ENCODE measurements at regions not wholly inside any gene's neighbourhood (a gene's known extent, or its start where the extent isn't known, plus 50 kb on each side); places are given as distances from the start of the nearest gene placed in this dataset.

DNA sequence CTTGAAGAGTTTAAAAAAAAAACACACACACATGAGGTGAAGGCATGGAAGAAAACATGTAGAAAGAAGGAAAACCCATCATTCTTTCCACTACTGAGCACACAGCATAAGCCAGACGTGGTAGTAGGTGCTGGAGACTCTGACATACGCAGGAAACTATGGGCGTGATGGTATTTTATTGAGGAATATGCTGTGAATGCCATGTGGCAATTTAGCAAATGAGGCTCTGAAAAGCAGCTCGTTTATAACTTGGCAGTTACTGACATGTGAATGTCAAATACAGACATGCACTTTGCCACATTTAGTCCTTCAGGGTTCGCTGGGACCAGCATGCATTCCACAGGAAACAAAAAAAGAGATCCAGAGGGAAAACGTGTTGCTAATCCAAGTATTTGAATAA lies 74.3 kb upstream of the IFNAR2 start:
- TF ChIP-seq POLR2AphosphoS5 (IDR thresholded peaks at IDR 0.05) (no peak), POLR2A (IDR thresholded peaks at IDR 0.05) (no peak)
- TF ChIP-seq, protein P1, sequence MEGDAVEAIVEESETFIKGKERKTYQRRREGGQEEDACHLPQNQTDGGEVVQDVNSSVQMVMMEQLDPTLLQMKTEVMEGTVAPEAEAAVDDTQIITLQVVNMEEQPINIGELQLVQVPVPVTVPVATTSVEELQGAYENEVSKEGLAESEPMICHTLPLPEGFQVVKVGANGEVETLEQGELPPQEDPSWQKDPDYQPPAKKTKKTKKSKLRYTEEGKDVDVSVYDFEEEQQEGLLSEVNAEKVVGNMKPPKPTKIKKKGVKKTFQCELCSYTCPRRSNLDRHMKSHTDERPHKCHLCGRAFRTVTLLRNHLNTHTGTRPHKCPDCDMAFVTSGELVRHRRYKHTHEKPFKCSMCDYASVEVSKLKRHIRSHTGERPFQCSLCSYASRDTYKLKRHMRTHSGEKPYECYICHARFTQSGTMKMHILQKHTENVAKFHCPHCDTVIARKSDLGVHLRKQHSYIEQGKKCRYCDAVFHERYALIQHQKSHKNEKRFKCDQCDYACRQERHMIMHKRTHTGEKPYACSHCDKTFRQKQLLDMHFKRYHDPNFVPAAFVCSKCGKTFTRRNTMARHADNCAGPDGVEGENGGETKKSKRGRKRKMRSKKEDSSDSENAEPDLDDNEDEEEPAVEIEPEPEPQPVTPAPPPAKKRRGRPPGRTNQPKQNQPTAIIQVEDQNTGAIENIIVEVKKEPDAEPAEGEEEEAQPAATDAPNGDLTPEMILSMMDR (IDR thresholded peaks at IDR 0.05), result no peak
